H1 (cell line): ENCODE measurements at regions not wholly inside any gene's neighbourhood (a gene's known extent, or its start where the extent isn't known, plus 50 kb on each side); places are given as distances from the start of the nearest gene placed in this dataset.

Experiments used
- CTCF ChIA-PET: fragments of 300-600 bp; sonication (Branson Sonifier 250); formaldehyde crosslinking; loops from one replicate; lab custom pipeline; 2021; ENCODE audit not compliant: partially characterized antibody; lab: Charles Lee
- POLR2A ChIA-PET: fragments of 300-600 bp; sonication (Branson Sonifier 250); formaldehyde crosslinking; loops from one replicate; lab custom pipeline; 2021; ENCODE audit warnings: inconsistent platforms; ENCODE audit not compliant: partially characterized antibody; lab: Charles Lee
- DNase-seq, 2 experiments: peaks; one replicate each; pipeline versions ENCODE4 v3.0.0 to v3.0.0-alpha.2; 2010 to 2022; ENCODE audit warnings: low spot score in 2 of 2, low read depth in 1 of 2, mixed read lengths in 1 of 2
- FAIRE-seq: peaks from 2 replicates; lab custom pipeline; 2011; peaks lifted over from hg19 to GRCh38; lab: Jason Lieb, UNC
- H2AFZ ChIP-seq: 2 replicates; pipeline ENCODE4 v1.8.1; 2012; ENCODE audit warnings: low read length, inconsistent platforms
- H2AK5ac ChIP-seq: 2 replicates; pipeline ENCODE4 v1.6.1; 2013; ENCODE audit warnings: low read depth, low read length
- H2BK120ac ChIP-seq: replicated peaks from 2 replicates; pipeline ENCODE3; 2013; ENCODE audit warnings: low read depth, low read length, inconsistent platforms
- H2BK12ac ChIP-seq: 2 replicates; pipeline ENCODE4 v1.6.1; 2013; ENCODE audit warnings: low read depth, low read length
- H2BK15ac ChIP-seq: 2 replicates; pipeline ENCODE4 v1.6.1; 2013; ENCODE audit warnings: low read length
- H2BK20ac ChIP-seq: 2 replicates; pipeline ENCODE4 v1.6.1; 2013; ENCODE audit warnings: low read length
- H2BK5ac ChIP-seq: 2 replicates; pipeline ENCODE4 v1.6.1; 2013; ENCODE audit warnings: low read depth, low read length
- H3K14ac ChIP-seq: 2 replicates; pipeline ENCODE4 v1.6.1; 2013; ENCODE audit warnings: inconsistent platforms; ENCODE audit not compliant: insufficient read length
- H3K18ac ChIP-seq: 2 replicates; pipeline ENCODE4 v1.6.1; 2013; ENCODE audit warnings: low read length; ENCODE audit errors: extremely low read depth
- H3K23ac ChIP-seq: 2 replicates; pipeline ENCODE4 v1.6.1; 2013; ENCODE audit warnings: inconsistent platforms; ENCODE audit not compliant: insufficient read length
- H3K23me2 ChIP-seq: 2 replicates; pipeline ENCODE4 v1.6.1; 2013; ENCODE audit warnings: low read depth, low read length
- H3K27ac ChIP-seq: 2 replicates; pipeline ENCODE4 v1.6.1; 2011; ENCODE audit warnings: low read depth, low read length, inconsistent platforms
- H3K27me3 ChIP-seq, 4 experiments: replicated peaks in 1 of 4; 1 replicate in 1 of 4; 2 replicates in 3 of 4; pipeline versions ENCODE4 v1.6.1 to v1.8.1; 2011 to 2013; ENCODE audit warnings: low read length in 3 of 4, mild to moderate bottlenecking in 3 of 4, inconsistent platforms in 2 of 4, mixed read lengths in 2 of 4, moderate library complexity in 1 of 4; ENCODE audit not compliant: control insufficient read depth in 3 of 4, insufficient read depth in 3 of 4; ENCODE audit errors: extremely low read depth in 1 of 4
- H3K36me3 ChIP-seq, 4 experiments: 2 replicates each; pipeline versions ENCODE4 v1.6.1 to v1.8.1; 2011 to 2013; ENCODE audit warnings: mild to moderate bottlenecking in 4 of 4, low read length in 3 of 4, moderate library complexity in 2 of 4, control low read depth in 1 of 4, inconsistent platforms in 1 of 4; ENCODE audit not compliant: insufficient read depth in 4 of 4, control insufficient read depth in 2 of 4
- H3K4ac ChIP-seq: replicated peaks from 2 replicates; pipeline ENCODE3; 2013; ENCODE audit warnings: low read length, low read depth, mixed read lengths, inconsistent platforms; ENCODE audit not compliant: insufficient read length
- H3K4me1 ChIP-seq, 4 experiments: replicated peaks in 1 of 4; 1 replicate in 1 of 4; 2 replicates in 3 of 4; pipeline versions ENCODE4 v1.6.1 to v1.8.1; 2011 to 2013; ENCODE audit warnings: low read length in 3 of 4, inconsistent platforms in 2 of 4, mixed read lengths in 1 of 4; ENCODE audit not compliant: insufficient read depth in 4 of 4, control insufficient read depth in 3 of 4
- H3K4me2 ChIP-seq, 2 experiments: 2 replicates each; pipeline versions ENCODE4 v1.6.1 to v1.8.1; 2011 to 2013; ENCODE audit warnings: low read depth in 2 of 2, low read length in 2 of 2, control low read depth in 1 of 2, inconsistent platforms in 1 of 2, mild to moderate bottlenecking in 1 of 2; ENCODE audit not compliant: insufficient read depth in 1 of 2
- H3K4me3 ChIP-seq, 4 experiments: fragments of 200-600, 300-600 bp in 1 of 4; sonication (generic), shearing (Covaris generic), sonication (Bioruptor Twin) in 1 of 4; 2 replicates each; pipeline versions ENCODE4 v1.5.1 to v1.8.1; 2011 to 2016; ENCODE audit warnings: low read length in 4 of 4, low read depth in 3 of 4, control low read depth in 2 of 4, inconsistent platforms in 2 of 4, mild to moderate bottlenecking in 2 of 4, mixed read lengths in 1 of 4, moderate library complexity in 1 of 4; ENCODE audit not compliant: insufficient read depth in 2 of 4; ENCODE audit errors: extremely low read depth in 1 of 4
- H3K56ac ChIP-seq: replicated peaks from 2 replicates; pipeline ENCODE3; 2013; ENCODE audit warnings: low read depth, mild to moderate bottlenecking, mixed read lengths, low read length, inconsistent platforms; ENCODE audit not compliant: insufficient read length
- H3K79me1 ChIP-seq: 2 replicates; pipeline ENCODE4 v1.6.1; 2013; ENCODE audit warnings: low read depth, low read length, control low read depth
- H3K79me2 ChIP-seq, 2 experiments: 2 replicates each; pipeline versions ENCODE4 v1.6.1 to v1.8.1; 2012 to 2013; ENCODE audit warnings: low read length in 2 of 2, mild to moderate bottlenecking in 2 of 2, inconsistent platforms in 1 of 2; ENCODE audit not compliant: insufficient read depth in 2 of 2, control insufficient read depth in 1 of 2
- H3K9ac ChIP-seq, 4 experiments: replicated peaks in 1 of 4; 1 replicate in 1 of 4; 2 replicates in 3 of 4; pipeline versions ENCODE4 v1.6.1 to v1.8.1; 2011 to 2013; ENCODE audit warnings: low read depth in 3 of 4, low read length in 3 of 4, control low read depth in 2 of 4, mild to moderate bottlenecking in 2 of 4, moderate library complexity in 2 of 4, inconsistent platforms in 1 of 4; ENCODE audit errors: extremely low read depth in 1 of 4
- H3K9me3 ChIP-seq, 2 experiments: 2 replicates each; pipeline versions ENCODE4 v1.6.1 to v1.8.1; 2012 to 2013; ENCODE audit warnings: mild to moderate bottlenecking in 2 of 2, moderate library complexity in 2 of 2, control low read depth in 1 of 2, inconsistent platforms in 1 of 2, low read depth in 1 of 2, low read length in 1 of 2, mixed read lengths in 1 of 2; ENCODE audit not compliant: insufficient read depth in 2 of 2
- H4K20me1 ChIP-seq, 2 experiments: replicated peaks in 1 of 2; 2 replicates each; pipeline versions ENCODE3 to v1.8.1; 2011 to 2013; ENCODE audit warnings: inconsistent platforms in 2 of 2, low read length in 2 of 2, mild to moderate bottlenecking in 1 of 2; ENCODE audit not compliant: insufficient read depth in 2 of 2, control insufficient read depth in 1 of 2
- H4K5ac ChIP-seq: 2 replicates; pipeline ENCODE4 v1.6.1; 2013; ENCODE audit warnings: low read length, low read depth, mixed read lengths, inconsistent platforms; ENCODE audit not compliant: insufficient read length
- H4K8ac ChIP-seq: 2 replicates; pipeline ENCODE4 v1.8.0; 2013; ENCODE audit warnings: mild to moderate bottlenecking, moderate library complexity, low read length, inconsistent platforms; ENCODE audit not compliant: insufficient read depth; ENCODE audit errors: extremely low read depth
- H4K91ac ChIP-seq: replicated peaks from 2 replicates; pipeline ENCODE3; 2013; ENCODE audit warnings: low read length, mixed read lengths, inconsistent platforms; ENCODE audit not compliant: insufficient read length
- CBX8 ChIP-seq: fragments of 300-800, 300-1000 bp; sonication (generic); IDR thresholded peaks from 2 replicates; pipeline ENCODE4 v1.7.1; 2016; ENCODE audit warnings: low read depth, low read length, borderline replicate concordance
- CREB1 ChIP-seq: IDR thresholded peaks from 2 replicates; pipeline ENCODE4 v1.6.1; 2012; ENCODE audit warnings: inconsistent platforms
- CTBP2 ChIP-seq: IDR thresholded peaks from 2 replicates; pipeline ENCODE4 v1.7.0; 2011; ENCODE audit warnings: borderline replicate concordance, mild to moderate bottlenecking, moderate library complexity, mixed read lengths, low read length; ENCODE audit not compliant: insufficient read depth, insufficient read length
- HDAC2 ChIP-seq, 2 experiments: fragments of 300-600 bp in 1 of 2; sonication (generic) in 1 of 2; IDR thresholded peaks; 2 replicates each; pipeline ENCODE4 v1.6.1; 2011 to 2012; ENCODE audit warnings: low read depth in 2 of 2, low read length in 2 of 2, mild to moderate bottlenecking in 2 of 2, moderate library complexity in 2 of 2, borderline replicate concordance in 1 of 2, inconsistent platforms in 1 of 2
- NANOG ChIP-seq: IDR thresholded peaks from 2 replicates; pipeline ENCODE4 v1.6.1; 2011; ENCODE audit warnings: low read length, low read depth, mild to moderate bottlenecking, inconsistent platforms; ENCODE audit not compliant: insufficient read depth, poor library complexity, severe bottlenecking
- NRF1 ChIP-seq: IDR thresholded peaks from 2 replicates; pipeline ENCODE4 v1.6.1; 2011; ENCODE audit warnings: mild to moderate bottlenecking, low read depth, low read length, improper control_type of control experiment
- RBBP5 ChIP-seq: IDR thresholded peaks from 2 replicates; pipeline ENCODE4 v1.7.1; 2012; ENCODE audit warnings: low read depth, mild to moderate bottlenecking, inconsistent platforms, low read length, moderate library complexity, borderline replicate concordance
- SP2 ChIP-seq: IDR thresholded peaks from 2 replicates; pipeline ENCODE4 v1.6.1; 2012; ENCODE audit warnings: mild to moderate bottlenecking, low read length, inconsistent platforms
- ZNF274 ChIP-seq: IDR thresholded peaks from 2 replicates; pipeline ENCODE4 v1.7.0; 2012; ENCODE audit warnings: low read length, borderline replicate concordance; ENCODE audit errors: extremely low read depth
- WGBS, 2 experiments: shearing (Covaris generic) in 1 of 2; methylation state at CpG; one replicate each; pipeline versions ENCODE4 v1.1.6 to v1.1.7; 2013 to 2015; ENCODE audit warnings: low lambda C conversion rate in 2 of 2, mixed read lengths in 2 of 2, inconsistent platforms in 1 of 2, low coverage in 1 of 2, missing lambda C conversion rate in 1 of 2; ENCODE audit not compliant: insufficient replicate concordance in 2 of 2, insufficient coverage in 1 of 2, insufficient read length in 1 of 2; ENCODE audit errors: extremely low coverage in 1 of 2, missing lambda C conversion rate in 1 of 2; 5-methylcytosine and 5-hydroxymethylcytosine counted together

DNA sequence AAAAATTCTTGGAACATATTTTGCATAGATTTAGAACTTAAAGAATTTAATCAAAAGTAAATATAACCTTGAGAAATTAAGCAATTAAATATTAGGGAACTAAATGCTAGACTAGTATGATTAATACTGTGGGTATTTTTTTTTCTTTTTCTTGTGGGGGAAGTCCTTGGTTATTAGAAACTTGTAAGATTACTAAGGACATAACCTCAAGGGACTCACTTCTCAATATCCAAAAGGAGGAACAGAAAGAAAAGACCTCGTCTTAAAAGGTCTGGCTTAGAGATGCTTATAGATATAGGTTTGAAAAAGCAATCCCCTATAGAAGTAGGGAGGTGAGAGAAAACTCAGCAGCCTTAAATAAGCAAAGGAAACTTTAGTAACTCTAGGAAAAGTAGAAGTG lies 368.5 kb downstream of the INSC start:
- Histone ChIP-seq H4K91ac (no peak overlapping the region), H3K14ac (no peak overlapping the region), H2BK20ac (no peak overlapping the region), H3K79me2 (no peaks in the 10 kb centered on the region), H3K23ac (no peak overlapping the region), H3K4ac (no peak overlapping the region), H2BK5ac (no peak overlapping the region), H4K20me1 (no peaks in the 10 kb centered on the region), H3K36me3 (no peaks in the 10 kb centered on the region), H3K4me3 (no peak overlapping the region), H2BK12ac (no peak overlapping the region), H3K27me3 (peaks cover 0 to 1% (median 0%) of the 10 kb centered on the region in 4 experiments; a peak in 1 of 7 replicates), H3K18ac (no peak overlapping the region), H3K4me2 (no peak overlapping the region), H3K23me2 (no peaks in the 10 kb centered on the region), H2BK15ac (no peak overlapping the region), H3K9ac (no peak overlapping the region), H4K5ac (no peak overlapping the region), H3K56ac (no peak overlapping the region), H3K9me3 (peaks cover 0 to 4% of the 10 kb centered on the region in 2 experiments; a peak in 1 of 4 replicates), H2BK120ac (no peak overlapping the region), H3K4me1 (no peaks in the 10 kb centered on the region), H3K79me1 (no peaks in the 10 kb centered on the region), H2AK5ac (no peak overlapping the region), H4K8ac (no peak overlapping the region), H2AFZ (no peak overlapping the region), H3K27ac (no peak overlapping the region)
- WGBS, 2 experiments = 100% methylated on average over 1 of the region's 1 CpG; no CpG with 5 or more reads in 1 of the 2 experiments
- TF ChIP-seq NRF1 (no peak), CTBP2 (no peak), SP2 (no peak), HDAC2 (IDR thresholded peaks at IDR 0.05; ENCODE audit: borderline replicate concordance in 1 of 2, low read depth in 2 of 2, low read length in 2 of 2) (no peak), CBX8 (no peak), ZNF274 (no peak), NANOG (no peak), CREB1 (no peak), RBBP5 (no peak)
- POLR2A ChIA-PET = no interaction called here
- FAIRE-seq (no peak), DNase-seq (no peak)
- CTCF ChIA-PET = no interaction called here
